Activated T-cell treated with anti-CD3 and anti-CD28 coated beads, Interleukin-2, amount 50 U/mL, for 72 hours (primary cell): ENCODE measurements at regions not wholly inside any gene's neighbourhood (a gene's known extent, or its start where the extent isn't known, plus 50 kb on each side); places are given as distances from the start of the nearest gene placed in this dataset.

Experiments
- ATAC-seq, 2 donors: fragments of 150-1000 bp; cut with Tn5 transposase; replicated peaks in 1 of 2; 2 replicates each; pipeline ENCODE4 v1.10.0; 2021; ENCODE audit warnings: moderate library complexity in 2 of 2, mild to moderate bottlenecking in 1 of 2
- DNase-seq, 2 donors: peaks; one replicate each; pipeline ENCODE4 v3.0.0; 2021 to 2022; ENCODE audit warnings: mixed read lengths in 1 of 2
- H3K27ac Mint-ChIP-seq: one replicate; pipeline ENCODE4 v1.8.0; 2022; ENCODE audit warnings: mild to moderate bottlenecking, moderate library complexity, mixed read lengths
- H3K27me3 Mint-ChIP-seq: one replicate; pipeline ENCODE4 v1.8.0; 2022; ENCODE audit warnings: low read depth, mixed read lengths
- H3K36me3 Mint-ChIP-seq, 2 donors: one replicate each; pipeline ENCODE4 v1.8.0; 2022; ENCODE audit warnings: mixed read lengths in 2 of 2, mild to moderate bottlenecking in 1 of 2; ENCODE audit not compliant: insufficient read depth in 2 of 2
- H3K4me1 Mint-ChIP-seq: one replicate; pipeline ENCODE4 v1.8.0; 2022; ENCODE audit warnings: low read depth, mixed read lengths
- H3K4me3 Mint-ChIP-seq, 2 donors: one replicate each; pipeline ENCODE4 v1.8.0; 2022; ENCODE audit warnings: mild to moderate bottlenecking in 2 of 2, mixed read lengths in 2 of 2, moderate library complexity in 2 of 2
- H3K9me3 Mint-ChIP-seq, 2 donors: one replicate each; pipeline ENCODE4 v1.8.0; 2022; ENCODE audit warnings: mixed read lengths in 2 of 2

- H3K27me3 Mint-ChIP-seq, result no peaks in the 10 kb centered on the region
- ATAC-seq (no peak), DNase-seq (no peak)
- H3K4me3 Mint-ChIP-seq, result no peak overlapping the region
- no peaks in the 10 kb centered on the region for H3K36me3 Mint-ChIP-seq
- H3K4me1 Mint-ChIP-seq, result no peaks in the 10 kb centered on the region
- peaks cover 2 to 4% of the 10 kb centered on the region in 2 donors for H3K9me3 Mint-ChIP-seq
- H3K27ac Mint-ChIP-seq, result no peak overlapping the region
These were observed 592.0 kb upstream of the SLITRK5 start for GRCh38 chr13:87078947-87079795.

DNA sequence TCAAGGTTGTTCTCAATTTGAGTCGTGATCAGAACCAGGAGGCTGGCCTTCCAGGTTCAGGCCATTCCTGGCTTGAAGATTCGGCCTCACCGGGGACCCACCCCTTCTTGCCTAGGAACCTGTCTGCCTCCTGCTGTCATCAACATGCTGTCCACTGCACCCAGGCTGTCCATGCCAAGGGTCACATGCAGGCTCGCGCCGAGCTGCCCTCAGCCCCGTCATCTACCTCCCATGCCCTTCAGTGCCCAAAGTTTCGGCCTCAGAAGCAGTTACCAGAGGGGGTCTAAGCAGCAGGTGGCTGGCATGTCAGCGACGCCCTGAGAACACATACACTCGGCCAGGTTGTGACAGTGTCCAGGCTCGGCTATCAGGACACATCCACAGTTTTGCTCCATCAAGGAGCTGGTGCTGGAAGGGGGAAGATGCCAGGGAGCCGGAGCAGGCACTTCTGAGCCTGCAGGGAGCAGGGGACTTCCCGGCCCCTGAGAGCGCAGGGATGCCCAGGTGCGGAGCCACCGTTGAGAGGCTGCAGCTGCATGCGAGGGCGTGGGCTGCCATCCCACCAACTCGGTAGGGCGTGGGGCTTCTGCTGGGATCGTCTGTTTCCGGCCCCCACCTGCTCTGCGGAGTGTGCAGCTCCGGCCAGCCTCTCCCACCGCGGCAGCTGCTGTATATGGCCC lies 590.9 kb upstream of the SLITRK5 start:
- no peaks in the 10 kb centered on the region for H3K27me3 Mint-ChIP-seq
- no peaks in the 10 kb centered on the region for H3K36me3 Mint-ChIP-seq
- peaks cover 2 to 6% of the 10 kb centered on the region in 2 donors for H3K9me3 Mint-ChIP-seq
- DNase-seq, result no peak
- H3K4me3 Mint-ChIP-seq, result no peak overlapping the region
- no peak overlapping the region for H3K27ac Mint-ChIP-seq
- no peak for ATAC-seq
- no peaks in the 10 kb centered on the region for H3K4me1 Mint-ChIP-seq

DNA sequence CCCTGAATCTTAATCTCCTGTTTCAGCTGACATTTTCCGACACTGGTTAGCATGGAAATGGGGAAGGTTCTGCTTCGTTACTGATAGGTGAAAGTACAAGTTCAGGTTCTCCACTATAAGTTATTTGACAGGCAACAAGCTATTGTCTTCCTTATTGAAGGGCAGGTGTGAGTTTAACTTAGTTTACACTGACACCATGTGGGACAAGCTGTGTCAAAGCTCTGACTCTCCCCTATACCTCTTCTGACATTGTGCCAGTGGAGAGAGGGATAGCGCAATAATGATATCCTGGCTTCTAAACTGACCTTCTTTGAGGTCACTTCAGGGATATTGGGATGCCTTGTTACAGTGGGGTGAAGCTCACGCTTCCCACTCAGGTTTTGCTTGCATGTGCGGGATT lies 587.0 kb upstream of the SLITRK5 start:
- H3K9me3 Mint-ChIP-seq, result peaks cover 2 to 4% of the 10 kb centered on the region in 2 donors
- no peaks in the 10 kb centered on the region for H3K4me1 Mint-ChIP-seq
- H3K4me3 Mint-ChIP-seq, result no peak overlapping the region
- H3K27ac Mint-ChIP-seq, result no peak overlapping the region
- ATAC-seq, result no peak
- no peak for DNase-seq
- H3K36me3 Mint-ChIP-seq, result no peaks in the 10 kb centered on the region
- H3K27me3 Mint-ChIP-seq, result no peaks in the 10 kb centered on the region

DNA sequence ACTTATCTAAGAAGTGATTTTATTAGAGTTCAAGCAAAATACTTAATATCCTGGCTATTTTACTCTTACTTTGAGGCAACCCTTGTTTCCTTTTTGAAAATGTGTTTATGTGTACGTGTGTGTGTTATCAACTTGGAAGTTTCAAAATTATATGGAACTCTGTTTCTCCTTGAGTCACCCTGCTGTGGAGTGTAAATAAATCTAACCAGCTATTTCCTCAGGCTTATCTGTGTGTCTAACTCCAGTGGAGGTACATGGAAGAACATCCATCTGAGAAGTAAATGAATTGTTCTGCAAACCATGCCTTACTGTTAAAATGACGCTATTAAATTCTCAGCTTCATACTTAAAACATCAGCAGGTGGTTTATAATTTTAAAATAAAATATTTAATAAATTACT lies 583.4 kb upstream of the SLITRK5 start:
- DNase-seq, result no peak
- Mint-ChIP-seq H3K36me3 (no peaks in the 10 kb centered on the region), H3K27ac (no peak overlapping the region), H3K9me3 (peaks cover 0 to 4% of the 10 kb centered on the region in 2 donors), H3K4me3 (no peak overlapping the region), H3K4me1 (no peaks in the 10 kb centered on the region), H3K27me3 (no peaks in the 10 kb centered on the region)
- ATAC-seq, result no peak

DNA sequence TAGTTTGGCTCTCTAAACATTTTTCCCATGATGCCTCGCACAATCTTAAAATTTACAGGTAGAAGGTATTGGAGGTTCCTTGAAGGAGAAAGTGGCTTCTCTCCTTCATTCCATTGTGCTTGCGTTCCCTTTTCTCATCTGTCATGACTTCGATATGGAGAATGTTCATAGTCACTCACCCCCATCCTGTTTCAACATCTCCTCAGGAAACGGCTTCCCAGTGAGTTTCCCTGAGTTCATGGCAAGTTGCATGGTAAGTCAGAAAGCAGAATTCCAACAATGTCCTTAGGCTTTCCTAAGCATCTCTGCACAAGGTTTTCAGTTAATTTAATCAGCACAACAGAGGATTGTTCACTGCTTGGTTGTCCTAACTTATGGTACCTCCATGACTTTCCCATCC lies 581.8 kb upstream of the SLITRK5 start:
- peaks cover 0 to 2% of the 10 kb centered on the region in 2 donors for H3K9me3 Mint-ChIP-seq
- H3K27ac Mint-ChIP-seq, result no peak overlapping the region
- ATAC-seq, result no peak
- H3K36me3 Mint-ChIP-seq, result no peaks in the 10 kb centered on the region
- DNase-seq, result no peak
- no peaks in the 10 kb centered on the region for H3K27me3 Mint-ChIP-seq
- no peaks in the 10 kb centered on the region for H3K4me1 Mint-ChIP-seq
- H3K4me3 Mint-ChIP-seq, result no peak overlapping the region

DNA sequence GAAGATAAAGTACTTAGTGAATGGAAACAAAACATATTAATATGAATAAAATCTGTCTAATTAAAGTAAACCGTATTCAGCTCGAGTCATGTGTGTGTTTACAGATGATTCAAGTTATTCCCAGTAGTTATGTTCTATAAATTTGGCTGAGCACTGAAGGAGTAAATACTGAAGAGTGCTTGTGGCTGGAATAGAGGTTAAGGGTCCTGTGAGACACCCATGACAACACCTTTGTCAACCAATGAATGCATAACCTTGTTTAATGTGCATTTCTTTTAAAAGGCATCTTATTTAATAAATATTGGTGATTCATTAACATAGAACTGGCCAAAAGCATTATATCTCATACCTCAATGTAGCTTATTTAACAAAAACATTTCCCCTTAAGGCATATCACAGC lies 577.8 kb upstream of the SLITRK5 start:
- Mint-ChIP-seq H3K4me1 (no peaks in the 10 kb centered on the region), H3K36me3 (no peaks in the 10 kb centered on the region), H3K27ac (no peak overlapping the region), H3K4me3 (no peak overlapping the region), H3K9me3 (no peaks in the 10 kb centered on the region), H3K27me3 (no peaks in the 10 kb centered on the region)
- ATAC-seq (no peak), DNase-seq (no peak)

GRCh38 chr13:87094646-87095045 lies 576.5 kb upstream of the SLITRK5 start:
- no peaks in the 10 kb centered on the region for H3K27me3 Mint-ChIP-seq
- no peaks in the 10 kb centered on the region for H3K9me3 Mint-ChIP-seq
- no peak overlapping the region for H3K4me3 Mint-ChIP-seq
- DNase-seq (no peak), ATAC-seq (no peak)
- no peak overlapping the region for H3K27ac Mint-ChIP-seq
- H3K36me3 Mint-ChIP-seq, result no peaks in the 10 kb centered on the region
- H3K4me1 Mint-ChIP-seq, result no peaks in the 10 kb centered on the region

- peaks cover 2 to 4% of the 10 kb centered on the region in 2 donors for H3K9me3 Mint-ChIP-seq
- H3K4me3 Mint-ChIP-seq, result no peak overlapping the region
- no peaks in the 10 kb centered on the region for H3K36me3 Mint-ChIP-seq
- H3K27me3 Mint-ChIP-seq, result no peaks in the 10 kb centered on the region
- no peak for DNase-seq
- H3K4me1 Mint-ChIP-seq, result no peaks in the 10 kb centered on the region
- no peak for ATAC-seq
- H3K27ac Mint-ChIP-seq, result no peak overlapping the region
These were observed 570.7 kb upstream of the SLITRK5 start for GRCh38 chr13:87100431-87100830.

GRCh38 chr13:87107651-87108050 lies 563.5 kb upstream of the SLITRK5 start:
- H3K4me1 Mint-ChIP-seq, result no peaks in the 10 kb centered on the region
- no peak overlapping the region for H3K4me3 Mint-ChIP-seq
- H3K27ac Mint-ChIP-seq, result no peak overlapping the region
- H3K9me3 Mint-ChIP-seq, result peaks cover 4 to 5% of the 10 kb centered on the region in 2 donors
- no peaks in the 10 kb centered on the region for H3K27me3 Mint-ChIP-seq
- no peak for DNase-seq
- no peak for ATAC-seq
- no peaks in the 10 kb centered on the region for H3K36me3 Mint-ChIP-seq

DNA sequence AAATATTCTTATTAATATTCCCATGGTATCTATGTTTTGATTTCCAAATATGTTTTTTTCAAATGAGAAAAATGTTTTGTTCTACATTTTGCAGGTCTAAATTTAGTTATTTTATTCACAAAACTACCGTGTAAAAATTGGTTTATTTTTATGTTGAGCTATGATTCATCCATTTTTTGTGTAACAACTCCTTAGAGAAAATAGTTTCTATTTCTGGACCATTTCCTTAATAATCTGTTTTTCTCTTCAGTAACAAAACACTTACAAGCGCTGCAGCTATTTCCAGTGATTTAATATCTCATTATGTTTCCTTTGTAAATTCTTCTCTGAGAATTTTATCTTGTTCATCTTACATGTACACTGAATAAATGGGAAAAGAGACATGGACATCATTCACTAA lies 550.7 kb upstream of the SLITRK5 start:
- Mint-ChIP-seq H3K27ac (no peak overlapping the region), H3K9me3 (peaks cover 2 to 6% of the 10 kb centered on the region in 2 donors), H3K4me3 (no peak overlapping the region), H3K27me3 (no peaks in the 10 kb centered on the region), H3K36me3 (no peaks in the 10 kb centered on the region), H3K4me1 (no peaks in the 10 kb centered on the region)
- ATAC-seq, result no peak
- DNase-seq, result no peak

- Mint-ChIP-seq H3K4me3 (no peak overlapping the region), H3K27me3 (no peaks in the 10 kb centered on the region), H3K36me3 (no peaks in the 10 kb centered on the region), H3K27ac (no peak overlapping the region), H3K9me3 (peaks cover 2 to 8% of the 10 kb centered on the region in 2 donors), H3K4me1 (no peaks in the 10 kb centered on the region)
- ATAC-seq (no peak), DNase-seq (no peak)
These were observed 548.6 kb upstream of the SLITRK5 start for GRCh38 chr13:87122551-87122950.

DNA sequence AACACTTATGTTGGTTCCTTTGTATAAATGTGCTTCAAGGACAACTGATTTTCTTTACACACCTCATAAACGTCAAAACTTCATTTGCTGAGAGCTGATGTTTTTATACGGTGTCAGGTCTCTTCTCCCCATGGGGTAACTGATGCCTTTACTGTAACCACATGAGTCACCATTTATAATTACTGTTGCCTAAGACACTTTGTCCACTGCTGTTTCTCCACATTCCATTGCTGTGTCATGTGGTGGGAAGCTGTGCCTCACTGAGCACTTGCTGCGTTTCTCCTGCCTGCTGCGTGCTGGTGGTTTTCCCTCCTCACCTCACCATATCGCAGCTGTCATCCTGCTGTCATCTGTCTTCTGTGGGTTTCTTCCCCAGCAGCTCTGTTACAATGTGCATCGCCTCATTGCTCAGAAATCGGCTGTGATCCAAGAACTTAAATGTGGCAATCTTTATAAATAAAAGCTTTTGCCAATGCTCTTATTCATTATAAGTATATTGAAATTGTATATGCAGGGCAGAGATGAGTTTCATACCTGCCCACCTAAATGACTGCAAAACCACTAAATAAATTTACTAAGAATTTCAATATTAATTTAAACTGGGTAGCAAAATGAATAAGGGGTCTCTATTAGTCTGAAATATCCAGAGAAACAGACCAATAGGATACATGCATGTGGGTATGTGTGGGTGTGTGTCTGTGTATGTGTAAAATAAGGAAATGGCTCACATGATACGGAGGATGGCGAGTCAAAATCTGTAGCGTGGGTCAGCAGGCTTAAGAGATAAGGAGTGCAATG lies 547.0 kb upstream of the SLITRK5 start:
- Mint-ChIP-seq H3K4me1 (no peaks in the 10 kb centered on the region), H3K4me3 (no peak overlapping the region), H3K9me3 (peaks cover 2 to 9% of the 10 kb centered on the region in 2 donors), H3K27ac (no peak overlapping the region), H3K27me3 (no peaks in the 10 kb centered on the region), H3K36me3 (no peaks in the 10 kb centered on the region)
- ATAC-seq (no peak), DNase-seq (no peak)

DNA sequence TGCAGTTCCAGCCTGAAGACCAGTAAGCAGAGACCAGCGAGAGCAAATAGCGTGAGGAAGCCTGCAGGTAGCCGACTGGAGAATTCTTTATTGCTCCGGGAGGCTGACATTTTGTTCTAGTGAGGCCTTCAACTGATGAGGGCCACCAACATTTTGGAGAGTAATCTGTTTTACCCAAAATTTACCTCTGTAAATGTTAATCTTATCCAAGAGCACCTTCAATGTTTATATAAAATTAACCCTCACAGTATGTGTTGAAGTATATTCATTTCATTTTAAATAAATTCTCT lies 546.4 kb upstream of the SLITRK5 start:
- Mint-ChIP-seq H3K4me3 (no peak overlapping the region), H3K36me3 (peaks cover 0 to 2% of the 10 kb centered on the region in 2 donors), H3K9me3 (peaks cover 5 to 12% of the 10 kb centered on the region in 2 donors), H3K27me3 (no peaks in the 10 kb centered on the region), H3K4me1 (no peaks in the 10 kb centered on the region), H3K27ac (no peak overlapping the region)
- DNase-seq, result no peak
- ATAC-seq, result no peak
